ENCODE measurements at regions not wholly inside any gene's neighbourhood (a gene's known extent, or its start where the extent isn't known, plus 50 kb on each side); places are given as distances from the start of the nearest gene placed in this dataset.
"Not testable (repeated sequence)": the region's sequence is repeated elsewhere in the genome, so short reads cannot be mapped to it uniquely, and the experiment has no call there.

DNA sequence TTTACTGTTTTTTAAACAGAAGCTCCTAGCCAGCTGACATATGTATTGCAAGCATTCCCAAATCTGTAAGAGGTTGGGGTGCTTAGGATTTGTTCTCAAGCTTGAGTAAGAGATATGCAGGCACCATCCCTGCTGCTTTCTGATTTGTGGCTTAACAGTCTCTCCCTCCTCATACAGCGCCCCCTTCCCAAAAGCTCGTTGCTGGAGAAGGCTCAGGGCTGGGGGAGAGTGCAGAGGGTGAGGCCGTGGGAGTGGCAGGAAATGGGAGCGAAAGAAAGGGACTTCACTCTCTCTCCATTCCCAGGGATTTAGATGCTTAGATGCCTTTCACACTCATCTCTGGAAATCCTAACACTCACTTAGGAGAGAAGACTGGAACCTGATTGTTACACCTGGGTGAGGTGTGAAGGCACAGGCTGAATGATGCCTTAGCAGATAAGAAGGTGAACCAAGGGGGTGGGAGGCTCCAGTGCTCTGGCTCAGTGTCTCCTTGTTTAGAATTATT, 172.0 kb downstream of the C12orf75 start:
- no peak overlapping the region for H3K27ac ChIP-seq
- TF ChIP-seq, protein P1, sequence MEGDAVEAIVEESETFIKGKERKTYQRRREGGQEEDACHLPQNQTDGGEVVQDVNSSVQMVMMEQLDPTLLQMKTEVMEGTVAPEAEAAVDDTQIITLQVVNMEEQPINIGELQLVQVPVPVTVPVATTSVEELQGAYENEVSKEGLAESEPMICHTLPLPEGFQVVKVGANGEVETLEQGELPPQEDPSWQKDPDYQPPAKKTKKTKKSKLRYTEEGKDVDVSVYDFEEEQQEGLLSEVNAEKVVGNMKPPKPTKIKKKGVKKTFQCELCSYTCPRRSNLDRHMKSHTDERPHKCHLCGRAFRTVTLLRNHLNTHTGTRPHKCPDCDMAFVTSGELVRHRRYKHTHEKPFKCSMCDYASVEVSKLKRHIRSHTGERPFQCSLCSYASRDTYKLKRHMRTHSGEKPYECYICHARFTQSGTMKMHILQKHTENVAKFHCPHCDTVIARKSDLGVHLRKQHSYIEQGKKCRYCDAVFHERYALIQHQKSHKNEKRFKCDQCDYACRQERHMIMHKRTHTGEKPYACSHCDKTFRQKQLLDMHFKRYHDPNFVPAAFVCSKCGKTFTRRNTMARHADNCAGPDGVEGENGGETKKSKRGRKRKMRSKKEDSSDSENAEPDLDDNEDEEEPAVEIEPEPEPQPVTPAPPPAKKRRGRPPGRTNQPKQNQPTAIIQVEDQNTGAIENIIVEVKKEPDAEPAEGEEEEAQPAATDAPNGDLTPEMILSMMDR (conservative IDR thresholded peaks at IDR 0.05): no peak

GRCh38 chr12:105503619-105504018, 173.1 kb downstream of the C12orf75 start:
- TF ChIP-seq, protein P1 (conservative IDR thresholded peaks at IDR 0.05): no peak
- H3K27ac ChIP-seq: no peak overlapping the region

- H3K27ac ChIP-seq: no peak overlapping the region
- TF ChIP-seq, protein P1 (conservative IDR thresholded peaks at IDR 0.05): no peak
Measured at GRCh38 chr12:105504286-105504685, 173.8 kb downstream of the C12orf75 start.

DNA sequence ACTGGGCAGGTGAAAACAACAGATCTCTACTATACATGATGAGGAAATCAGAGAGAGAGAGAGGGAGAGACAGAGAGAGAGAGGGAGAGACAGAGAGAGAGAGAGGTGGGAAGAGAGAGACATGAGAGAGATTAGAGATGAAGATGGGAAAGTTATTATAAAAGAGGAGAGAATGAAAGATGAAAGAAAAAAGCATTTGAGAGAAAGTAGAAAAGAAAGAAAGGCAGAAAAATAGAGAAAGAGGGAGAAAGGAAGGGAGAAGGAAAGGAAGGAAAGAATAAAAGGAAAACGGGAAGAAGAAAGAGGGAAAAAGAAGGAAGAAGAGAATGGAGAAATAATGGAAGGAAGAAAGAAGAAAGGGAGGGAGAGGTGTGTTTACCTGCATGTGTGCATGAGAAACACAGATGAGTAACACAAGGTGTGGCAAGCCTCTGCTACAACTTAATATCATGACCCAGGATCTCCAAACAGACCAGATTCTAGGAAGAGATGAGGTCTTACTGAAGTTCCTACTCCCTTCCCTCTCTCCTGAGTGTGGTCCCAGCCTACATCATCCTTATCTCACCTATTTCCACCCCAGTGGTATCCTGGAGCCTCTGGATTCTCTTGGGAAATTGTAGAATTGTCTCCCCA, 176.3 kb downstream of the C12orf75 start:
- H3K27ac ChIP-seq: no peak overlapping the region
- TF ChIP-seq, protein P1 (conservative IDR thresholded peaks at IDR 0.05): no peak

- TF ChIP-seq, protein P1 (conservative IDR thresholded peaks at IDR 0.05): no peak
- no peak overlapping the region for H3K27ac ChIP-seq
Measured at GRCh38 chr12:105507311-105508038, 177.0 kb downstream of the C12orf75 start.

DNA sequence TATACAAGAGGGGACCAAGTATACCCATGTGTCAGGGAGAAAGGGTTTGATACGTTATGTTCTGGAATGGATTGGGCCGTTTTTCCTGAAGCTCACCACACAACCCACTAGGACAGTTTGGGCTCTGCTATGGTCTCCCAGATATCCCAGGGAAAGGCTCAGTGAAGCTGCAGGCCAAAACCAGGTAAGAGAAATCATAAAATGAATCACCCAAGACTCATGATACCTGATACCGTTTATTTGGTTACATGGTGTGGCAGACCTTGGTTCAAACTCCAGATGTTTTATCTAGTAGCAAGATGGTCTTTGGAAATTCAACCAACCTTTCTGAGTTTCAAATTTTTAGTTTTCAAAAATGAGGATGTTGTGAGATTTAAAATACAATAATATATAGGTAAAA, 177.6 kb downstream of the C12orf75 start:
- TF ChIP-seq, protein P1 (conservative IDR thresholded peaks at IDR 0.05): no peak

GRCh38 chr12:105510526-105510925, 180.0 kb downstream of the C12orf75 start:
- H3K27ac ChIP-seq: no peak overlapping the region
- TF ChIP-seq, protein P1 (conservative IDR thresholded peaks at IDR 0.05): no peak

More for the DNA sequence above, 177.6 kb downstream of the C12orf75 start:
- H3K27ac ChIP-seq: no peak overlapping the region

GRCh38 chr12:105512861-105513260, 182.4 kb downstream of the C12orf75 start:
- not testable (repeated sequence) for H3K27ac ChIP-seq

Data from VCaP (cell line).